22Rv1 (cell line): ENCODE measurements at regions not wholly inside any gene's neighbourhood (a gene's known extent, or its start where the extent isn't known, plus 50 kb on each side); places are given as distances from the start of the nearest gene placed in this dataset.
"Not testable (repeated sequence)": the region's sequence is repeated elsewhere in the genome, so short reads cannot be mapped to it uniquely, and the experiment has no call there.

Experiments
- H3K27ac ChIP-seq: fragments of 450-650 bp; 2 replicates; pipeline ENCODE4 v1.5.1; 2017
- CTCF ChIP-seq: fragments of 450-650 bp; IDR thresholded peaks from 2 replicates; pipeline ENCODE4 v1.5.1; 2017; ENCODE audit warnings: mild to moderate bottlenecking
- ZFX ChIP-seq: fragments of 450-650 bp; IDR thresholded peaks from 2 replicates; pipeline ENCODE4 v1.6.1; 2017; ENCODE audit warnings: antibody characterized with exemption, borderline replicate concordance

- no peak overlapping the region for H3K27ac ChIP-seq
- TF ChIP-seq ZFX, result no peak
- no peak for TF ChIP-seq CTCF
These were observed 232.1 kb upstream of the NPVF start for GRCh38 chr7:25460433-25460832.

- no peak for TF ChIP-seq CTCF
- no peak for TF ChIP-seq ZFX
- H3K27ac ChIP-seq, result no peak overlapping the region
These were observed 241.4 kb upstream of the NPVF start for GRCh38 chr7:25469669-25470068.

- H3K27ac ChIP-seq, result no peak overlapping the region
- TF ChIP-seq CTCF (no peak), ZFX (no peak)
These were observed 248.7 kb upstream of the NPVF start for GRCh38 chr7:25476863-25477499.

- not testable (repeated sequence) for H3K27ac ChIP-seq
These were observed 249.9 kb upstream of the NPVF start for GRCh38 chr7:25478221-25478620.

GRCh38 chr7:25478925-25479324, 250.6 kb upstream of the NPVF start:
- H3K27ac ChIP-seq, result no peak overlapping the region
- TF ChIP-seq ZFX (no peak), CTCF (no peak)

- TF ChIP-seq CTCF (no peak), ZFX (no peak)
- H3K27ac ChIP-seq, result no peak overlapping the region
These were observed 253.6 kb upstream of the NPVF start for GRCh38 chr7:25481891-25482290.

GRCh38 chr7:25482631-25483030, 254.3 kb upstream of the NPVF start:
- TF ChIP-seq CTCF, result no peak
- no peak for TF ChIP-seq ZFX
- H3K27ac ChIP-seq, result no peak overlapping the region

GRCh38 chr7:25485026-25485425, 256.7 kb upstream of the NPVF start:
- TF ChIP-seq CTCF (no peak), ZFX (no peak)
- no peak overlapping the region for H3K27ac ChIP-seq
